Common myeloid progenitor, CD34-positive (primary cell): ENCODE measurements at regions not wholly inside any gene's neighbourhood (a gene's known extent, or its start where the extent isn't known, plus 50 kb on each side); places are given as distances from the start of the nearest gene placed in this dataset.

Experiments
- CTCF ChIA-PET: fragments of 350-600 bp; sonication (Branson Sonifier 250); formaldehyde crosslinking; loops from one replicate; lab custom pipeline; 2021; ENCODE audit warnings: antibody characterized with exemption; lab: Charles Lee
- POLR2A ChIA-PET: fragments of 350-600 bp; sonication (Branson Sonifier 250); formaldehyde crosslinking; loops from one replicate; lab custom pipeline; 2021; ENCODE audit warnings: antibody characterized with exemption; lab: Charles Lee
- DNase-seq, 3 donors: peaks; one replicate each; pipeline versions ENCODE4 v3.0.0 to v3.0.0-alpha.2; 2013
- H3K27ac ChIP-seq, 2 experiments: 1 replicate in 1 of 2; 2 replicates in 1 of 2; pipeline ENCODE4 v1.7.0; 2013; ENCODE audit warnings: inconsistent platforms in 2 of 2, low read length in 2 of 2, mild to moderate bottlenecking in 2 of 2, low read depth in 1 of 2, moderate library complexity in 1 of 2; ENCODE audit not compliant: severe bottlenecking in 2 of 2, insufficient read depth in 1 of 2, poor library complexity in 1 of 2
- H3K27me3 ChIP-seq, 5 experiments: replicated peaks in 2 of 5; 1 replicate in 3 of 5; 2 replicates in 2 of 5; pipeline versions ENCODE4 v1.6.1 to v1.7.0; 2013; ENCODE audit warnings: low read length in 4 of 5, mild to moderate bottlenecking in 2 of 5, moderate library complexity in 2 of 5, inconsistent platforms in 1 of 5; ENCODE audit not compliant: insufficient read depth in 5 of 5, control insufficient read depth in 4 of 5
- H3K36me3 ChIP-seq, 4 experiments: 1 replicate in 2 of 4; 2 replicates in 2 of 4; pipeline versions ENCODE4 v1.6.1 to v1.7.0; 2013; ENCODE audit warnings: low read length in 3 of 4, control low read depth in 1 of 4, mild to moderate bottlenecking in 1 of 4; ENCODE audit not compliant: control insufficient read depth in 4 of 4, insufficient read depth in 4 of 4
- H3K4me1 ChIP-seq, 4 experiments: 1 replicate in 3 of 4; 2 replicates in 1 of 4; pipeline versions ENCODE4 v1.6.1 to v1.7.1; 2013; ENCODE audit warnings: low read length in 3 of 4, mild to moderate bottlenecking in 3 of 4, control low read depth in 1 of 4, inconsistent platforms in 1 of 4, moderate library complexity in 1 of 4; ENCODE audit not compliant: control insufficient read depth in 4 of 4, insufficient read depth in 4 of 4; ENCODE audit errors: control extremely low read depth in 1 of 4
- H3K4me3 ChIP-seq, 7 experiments: 1 replicate in 4 of 7; 2 replicates in 3 of 7; pipeline versions ENCODE4 v1.5.1 to v1.7.0; 2013; ENCODE audit warnings: mild to moderate bottlenecking in 7 of 7, low read length in 6 of 7, moderate library complexity in 6 of 7, inconsistent platforms in 2 of 7, low read depth in 2 of 7, control low read depth in 1 of 7; ENCODE audit not compliant: insufficient read depth in 4 of 7, control insufficient read depth in 1 of 7; ENCODE audit errors: extremely low read depth in 1 of 7
- H3K9me3 ChIP-seq, 5 experiments: 1 replicate in 4 of 5; 2 replicates in 1 of 5; pipeline versions ENCODE4 v1.6.1 to v1.7.1; 2013; ENCODE audit warnings: low read length in 4 of 5, mild to moderate bottlenecking in 2 of 5, inconsistent platforms in 1 of 5, low read depth in 1 of 5, moderate library complexity in 1 of 5; ENCODE audit not compliant: control insufficient read depth in 4 of 5, insufficient read depth in 2 of 5; ENCODE audit errors: control extremely low read depth in 1 of 5
- WGBS: methylation state at CpG from one replicate; pipeline ENCODE4 v1.1.5; 2013; ENCODE audit not compliant: insufficient coverage; 5-methylcytosine and 5-hydroxymethylcytosine counted together

- WGBS = no CpG with 5 or more reads among the region's 1 CpG
- no peaks in the 10 kb centered on the region for H3K27me3 ChIP-seq
- peaks cover 0 to under 1% (median 0%) of the 10 kb centered on the region in 5 experiments for H3K9me3 ChIP-seq
- no peak overlapping the region for H3K4me3 ChIP-seq
- DNase-seq = no peak
- POLR2A ChIA-PET = no interaction called here
- no peaks in the 10 kb centered on the region for H3K4me1 ChIP-seq
- CTCF ChIA-PET = no interaction called here
- H3K36me3 ChIP-seq = no peaks in the 10 kb centered on the region
- no peak overlapping the region for H3K27ac ChIP-seq
Observed at GRCh38 chr3:144660186-144660585, 688.6 kb downstream of the DIPK2A start.

- POLR2A ChIA-PET = no interaction called here
Observed at GRCh38 chr3:144662729-144663128, 691.1 kb downstream of the DIPK2A start.

GRCh38 chr3:144663456-144664436 lies 692.1 kb downstream of the DIPK2A start:
- CTCF ChIA-PET = no interaction called here
- WGBS = 100% methylated on average over 2 of the region's 6 CpGs
- POLR2A ChIA-PET = no interaction called here
- DNase-seq = no peak
- H3K9me3 ChIP-seq = peaks cover 0 to 7% (median 0%) of the 10 kb centered on the region in 5 experiments
- no peaks in the 10 kb centered on the region for H3K4me1 ChIP-seq
- H3K4me3 ChIP-seq = no peak overlapping the region
- H3K27ac ChIP-seq = no peak overlapping the region
- H3K36me3 ChIP-seq = no peaks in the 10 kb centered on the region
- H3K27me3 ChIP-seq = no peaks in the 10 kb centered on the region

More at GRCh38 chr3:144662729-144663128, 691.1 kb downstream of the DIPK2A start:
- Histone ChIP-seq H3K9me3 (peaks cover 0 to 7% (median 0%) of the 10 kb centered on the region in 5 experiments), H3K4me1 (no peaks in the 10 kb centered on the region), H3K4me3 (no peak overlapping the region), H3K27ac (no peak overlapping the region), H3K36me3 (no peaks in the 10 kb centered on the region), H3K27me3 (no peaks in the 10 kb centered on the region)
- CTCF ChIA-PET = no interaction called here
- WGBS = 82% methylated on average over 2 of the region's 3 CpGs
- no peak for DNase-seq

- DNase-seq = no peak
Observed at GRCh38 chr3:144665567-144666053, 694.0 kb downstream of the DIPK2A start.

GRCh38 chr3:144670571-144670970 lies 698.9 kb downstream of the DIPK2A start:
- 100% methylated on average over 1 of the region's 3 CpGs for WGBS
- Histone ChIP-seq H3K9me3 (peaks cover 0 to 5% (median 0%) of the 10 kb centered on the region in 5 experiments), H3K4me3 (no peak overlapping the region), H3K4me1 (no peaks in the 10 kb centered on the region), H3K27me3 (no peaks in the 10 kb centered on the region), H3K27ac (no peak overlapping the region), H3K36me3 (no peaks in the 10 kb centered on the region)
- DNase-seq = no peak
- CTCF ChIA-PET = no interaction called here
- POLR2A ChIA-PET = no interaction called here

More at GRCh38 chr3:144665567-144666053, 694.0 kb downstream of the DIPK2A start:
- WGBS = 100% methylated on average over 1 of the region's 1 CpG
- Histone ChIP-seq H3K36me3 (no peaks in the 10 kb centered on the region), H3K4me1 (no peaks in the 10 kb centered on the region), H3K27ac (no peak overlapping the region), H3K9me3 (peaks cover 0 to 7% (median 0%) of the 10 kb centered on the region in 5 experiments), H3K27me3 (no peaks in the 10 kb centered on the region), H3K4me3 (no peak overlapping the region)
- ChIA-PET CTCF (interaction anchor here (1.4 kb wide), 1 partner anchor 12 kb away, joined by 3 read pairs; no protein-coding TSS in a partner anchor), POLR2A (no interaction called here)

- H3K27me3 ChIP-seq = no peaks in the 10 kb centered on the region
- CTCF ChIA-PET = no interaction called here
- 100% methylated on average over 1 of the region's 1 CpG for WGBS
- H3K4me1 ChIP-seq = no peaks in the 10 kb centered on the region
- no peak for DNase-seq
- H3K4me3 ChIP-seq = no peak overlapping the region
- H3K36me3 ChIP-seq = no peaks in the 10 kb centered on the region
- H3K9me3 ChIP-seq = no peaks in the 10 kb centered on the region
- POLR2A ChIA-PET = no interaction called here
- H3K27ac ChIP-seq = no peak overlapping the region
Observed at GRCh38 chr3:144677103-144677502, 705.5 kb downstream of the DIPK2A start.

- CTCF ChIA-PET = no interaction called here
- no CpG with 5 or more reads among the region's 1 CpG for WGBS
- H3K4me1 ChIP-seq = no peaks in the 10 kb centered on the region
- no peak overlapping the region for H3K27ac ChIP-seq
- H3K4me3 ChIP-seq = no peak overlapping the region
- no peaks in the 10 kb centered on the region for H3K27me3 ChIP-seq
- DNase-seq = no peak
- H3K36me3 ChIP-seq = no peaks in the 10 kb centered on the region
- no peaks in the 10 kb centered on the region for H3K9me3 ChIP-seq
- POLR2A ChIA-PET = interaction anchor here (0.7 kb wide), 1 partner anchor 294 kb away, joined by 3 read pairs; no protein-coding TSS in a partner anchor
Observed at GRCh38 chr3:144683065-144683464, 711.4 kb downstream of the DIPK2A start.
